ENCODE measurements at regions not wholly inside any gene's neighbourhood (a gene's known extent, or its start where the extent isn't known, plus 50 kb on each side); places are given as distances from the start of the nearest gene placed in this dataset.

- no peak overlapping the region for H3K4me3 ChIP-seq (ENCODE audit: low read depth, low read length)
- TF ChIP-seq, protein P1, sequence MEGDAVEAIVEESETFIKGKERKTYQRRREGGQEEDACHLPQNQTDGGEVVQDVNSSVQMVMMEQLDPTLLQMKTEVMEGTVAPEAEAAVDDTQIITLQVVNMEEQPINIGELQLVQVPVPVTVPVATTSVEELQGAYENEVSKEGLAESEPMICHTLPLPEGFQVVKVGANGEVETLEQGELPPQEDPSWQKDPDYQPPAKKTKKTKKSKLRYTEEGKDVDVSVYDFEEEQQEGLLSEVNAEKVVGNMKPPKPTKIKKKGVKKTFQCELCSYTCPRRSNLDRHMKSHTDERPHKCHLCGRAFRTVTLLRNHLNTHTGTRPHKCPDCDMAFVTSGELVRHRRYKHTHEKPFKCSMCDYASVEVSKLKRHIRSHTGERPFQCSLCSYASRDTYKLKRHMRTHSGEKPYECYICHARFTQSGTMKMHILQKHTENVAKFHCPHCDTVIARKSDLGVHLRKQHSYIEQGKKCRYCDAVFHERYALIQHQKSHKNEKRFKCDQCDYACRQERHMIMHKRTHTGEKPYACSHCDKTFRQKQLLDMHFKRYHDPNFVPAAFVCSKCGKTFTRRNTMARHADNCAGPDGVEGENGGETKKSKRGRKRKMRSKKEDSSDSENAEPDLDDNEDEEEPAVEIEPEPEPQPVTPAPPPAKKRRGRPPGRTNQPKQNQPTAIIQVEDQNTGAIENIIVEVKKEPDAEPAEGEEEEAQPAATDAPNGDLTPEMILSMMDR (IDR thresholded peaks at IDR 0.05; ENCODE audit: borderline replicate concordance, insufficient read depth, low read depth, low read length) = no peak
Observed at GRCh38 chr11:70604630-70605467, 206.5 kb downstream of the CTTN start.

DNA sequence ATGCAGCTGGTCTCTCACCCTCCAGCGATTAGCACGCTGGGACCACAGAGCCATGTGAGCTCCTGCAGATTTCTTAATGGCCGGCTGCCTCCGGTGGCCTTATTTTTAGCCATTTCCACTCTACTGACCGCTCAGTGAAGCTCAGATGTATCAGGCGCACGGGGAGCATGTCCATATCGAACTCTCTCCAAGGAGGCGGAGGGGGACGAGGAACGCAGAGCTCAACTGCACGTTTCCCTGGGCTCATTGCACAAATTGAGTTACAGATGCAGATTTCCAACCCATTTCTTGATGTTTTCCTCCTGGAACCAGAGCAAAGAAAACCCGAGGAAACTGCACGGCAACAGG lies 207.1 kb downstream of the CTTN start:
- TF ChIP-seq, protein P1 (IDR thresholded peaks at IDR 0.05; ENCODE audit: borderline replicate concordance, insufficient read depth, low read depth, low read length) = no peak
- H3K4me3 ChIP-seq (ENCODE audit: low read depth, low read length) = no peak overlapping the region

- TF ChIP-seq, protein P1 (IDR thresholded peaks at IDR 0.05; ENCODE audit: borderline replicate concordance, insufficient read depth, low read depth, low read length) = no peak
- no peak overlapping the region for H3K4me3 ChIP-seq (ENCODE audit: low read depth, low read length)
Observed at GRCh38 chr11:70605846-70606245, 207.5 kb downstream of the CTTN start.

DNA sequence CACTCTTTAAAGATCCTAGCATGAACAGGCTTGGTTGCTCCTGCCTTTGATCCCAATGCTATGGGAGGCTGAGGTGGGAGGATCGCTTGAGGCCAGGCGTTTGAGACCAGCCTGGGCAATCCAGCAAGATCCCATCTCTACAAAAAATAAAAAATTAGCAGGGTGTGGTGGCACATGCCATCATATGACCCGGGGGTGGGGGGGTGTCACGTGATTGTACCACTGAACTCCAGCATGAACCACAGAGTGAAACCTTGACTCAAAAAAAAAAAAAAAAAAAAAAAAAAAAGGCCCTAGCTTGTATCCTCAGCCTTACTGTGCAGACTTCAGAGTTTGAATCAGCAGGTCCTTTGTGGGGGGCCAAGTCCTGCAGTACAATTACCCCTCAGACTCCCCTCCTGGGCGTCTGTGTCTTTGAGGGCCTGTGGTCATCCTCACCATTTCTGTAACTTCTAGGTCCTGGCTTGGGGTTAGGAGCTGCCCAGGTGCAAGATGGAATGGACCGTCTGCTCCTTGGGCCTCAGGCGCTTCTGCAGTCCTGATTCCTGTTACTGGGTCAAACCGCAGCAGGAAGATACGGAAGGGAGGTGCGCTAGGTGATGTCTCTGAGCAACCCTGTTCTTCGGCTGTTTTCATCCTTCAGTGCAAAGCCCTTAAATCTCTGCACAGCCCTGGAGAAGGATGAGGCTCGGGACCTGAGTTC lies 208.1 kb downstream of the CTTN start:
- no peak overlapping the region for H3K4me3 ChIP-seq (ENCODE audit: low read depth, low read length)
- TF ChIP-seq, protein P1 (IDR thresholded peaks at IDR 0.05; ENCODE audit: borderline replicate concordance, insufficient read depth, low read depth, low read length) = no peak

DNA sequence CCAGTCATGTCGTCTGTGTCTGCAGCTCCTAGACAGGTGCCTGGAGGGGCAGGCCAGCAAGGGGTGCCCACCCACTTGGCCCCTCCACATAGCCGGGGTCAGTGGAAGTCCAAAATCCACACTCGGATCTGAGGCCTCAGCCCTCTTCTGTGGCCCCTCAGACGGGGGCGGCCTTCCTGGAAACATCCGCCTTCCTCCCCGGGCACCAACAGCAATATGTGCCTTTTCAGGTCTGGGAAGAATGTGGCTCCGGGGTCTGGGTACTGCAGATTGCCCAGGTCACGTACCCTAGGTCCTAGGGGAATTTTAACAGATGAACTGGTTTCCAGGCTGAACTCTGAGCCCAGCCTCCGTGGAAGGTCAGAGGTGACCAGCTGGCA lies 208.6 kb downstream of the CTTN start:
- no peak overlapping the region for H3K4me3 ChIP-seq (ENCODE audit: low read depth, low read length)
- TF ChIP-seq, protein P1 (IDR thresholded peaks at IDR 0.05; ENCODE audit: borderline replicate concordance, insufficient read depth, low read depth, low read length) = no peak

DNA sequence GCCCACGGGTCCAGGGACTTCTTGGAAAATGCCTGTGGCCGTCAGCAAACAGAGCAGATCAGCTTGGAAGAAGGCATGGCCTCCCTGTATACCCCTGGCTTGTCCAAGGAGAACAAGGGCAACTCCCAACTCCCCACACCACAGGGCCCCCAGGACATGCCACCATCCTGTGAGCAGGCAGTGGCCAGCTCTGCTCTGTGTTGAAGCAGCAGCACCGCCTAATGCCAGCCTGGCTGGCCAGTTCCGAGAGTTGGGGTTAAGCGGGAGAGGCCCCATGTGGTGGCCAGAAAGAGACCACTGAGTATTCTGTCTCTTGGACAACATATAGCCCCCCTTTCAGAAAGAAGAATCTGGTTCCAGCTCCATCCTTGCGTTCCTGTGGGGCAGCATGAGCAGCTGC lies 209.2 kb downstream of the CTTN start:
- H3K4me3 ChIP-seq (ENCODE audit: low read depth, low read length) = no peak overlapping the region
- TF ChIP-seq, protein P1 (IDR thresholded peaks at IDR 0.05; ENCODE audit: borderline replicate concordance, insufficient read depth, low read depth, low read length) = no peak
